K562 (cell line): ENCODE measurements at regions not wholly inside any gene's neighbourhood (a gene's known extent, or its start where the extent isn't known, plus 50 kb on each side); places are given as distances from the start of the nearest gene placed in this dataset.

Source experiments
- ATAC-seq: fragments of 200-7000 bp; cut with Tn5 transposase; 3 replicates; pipeline ENCODE4 v1.9.1; 2020; ENCODE audit warnings: moderate library complexity
- BruUV-seq: library from RNA; stranded (reverse); fragments of 400-500 nt; replicated peaks from 2 replicates; lab custom pipeline; 2021; lab: Mats Ljungman, UMichigan
- CTCF ChIA-PET: fragments of 300-600 bp; formaldehyde crosslinking; extraction: SDS; loops from one replicate; lab custom pipeline; 2021; ENCODE audit warnings: low intra/inter-chr PET ratio; lab: Yijun Ruan, JAX
- POLR2A ChIA-PET: fragments of 300-600, 350-650 bp; sonication (Branson Sonifier 250); formaldehyde crosslinking; extraction: SDS; loops from one replicate; lab custom pipeline; 2021; ENCODE audit warnings: antibody characterized with exemption, inconsistent platforms; lab: Yijun Ruan, JAX
- DNase-seq, 4 experiments: peaks; one replicate each; pipeline versions ENCODE4 v3.0.0 to v3.0.0-alpha.2; 2011 to 2018; ENCODE audit warnings: low spot score in 3 of 4, mixed read lengths in 3 of 4; ENCODE audit errors: extremely low read depth in 1 of 4
- FAIRE-seq: peaks from 2 replicates; lab custom pipeline; 2011; peaks lifted over from hg19 to GRCh38; lab: Jason Lieb, UNC
- H2AFZ ChIP-seq: 2 replicates; pipeline ENCODE4 v1.6.0; 2011; ENCODE audit warnings: low read depth, low read length, control low read depth, inconsistent platforms
- H3K27ac ChIP-seq: fragments of 200-600 bp; 3 replicates; pipeline ENCODE4 v1.8.0; 2011; ENCODE audit warnings: low read depth, mild to moderate bottlenecking, control low read depth, inconsistent platforms, low read length, moderate library complexity, mixed read lengths; ENCODE audit errors: extremely low read depth
- H3K27me3 ChIP-seq, 2 experiments: fragments of 300-600 bp in 1 of 2; 2 replicates in 1 of 2; 3 replicates in 1 of 2; pipeline versions ENCODE4 v1.6.0 to v1.8.0; 2011; ENCODE audit warnings: inconsistent platforms in 2 of 2, low read length in 2 of 2, mild to moderate bottlenecking in 1 of 2, mixed read lengths in 1 of 2, moderate library complexity in 1 of 2; ENCODE audit not compliant: control insufficient read depth in 2 of 2, insufficient read depth in 2 of 2
- H3K36me3 ChIP-seq: fragments of 300-600 bp; 3 replicates; pipeline ENCODE4 v1.8.0; 2011; ENCODE audit warnings: mild to moderate bottlenecking, low read length, inconsistent platforms; ENCODE audit not compliant: control insufficient read depth, insufficient read depth
- H3K4me1 ChIP-seq, 2 experiments: fragments of 200-600 bp in 1 of 2; replicated peaks in 1 of 2; 2 replicates in 1 of 2; 3 replicates in 1 of 2; pipeline versions ENCODE4 v1.5.1 to v1.8.0; 2011; ENCODE audit warnings: inconsistent platforms in 2 of 2, low read length in 2 of 2, mild to moderate bottlenecking in 1 of 2, mixed read lengths in 1 of 2, moderate library complexity in 1 of 2; ENCODE audit not compliant: control insufficient read depth in 2 of 2, insufficient read depth in 2 of 2
- H3K4me2 ChIP-seq: 2 replicates; pipeline ENCODE4 v1.6.1; 2011; ENCODE audit warnings: low read length, control low read depth, inconsistent platforms, mixed read lengths; ENCODE audit not compliant: insufficient read depth
- H3K4me3 ChIP-seq: fragments of 200-600 bp; sonication (generic), shearing (Covaris generic); 2 replicates; pipeline ENCODE4 v1.5.1; 2016; ENCODE audit warnings: control low read depth, inconsistent platforms
- H3K79me2 ChIP-seq: fragments of 200-600 bp; 3 replicates; pipeline ENCODE4 v1.8.0; 2011; ENCODE audit warnings: low read length, inconsistent platforms; ENCODE audit not compliant: control insufficient read depth, insufficient read depth
- H3K9ac ChIP-seq, 2 experiments: 2 replicates each; pipeline versions ENCODE4 v1.6.0 to v1.6.1; 2011; ENCODE audit warnings: low read depth in 2 of 2, low read length in 2 of 2, control low read depth in 1 of 2, inconsistent platforms in 1 of 2, mild to moderate bottlenecking in 1 of 2, mixed read lengths in 1 of 2; ENCODE audit not compliant: insufficient read depth in 1 of 2
- H3K9me1 ChIP-seq: one replicate; pipeline ENCODE4 v1.6.0; 2011; ENCODE audit warnings: inconsistent platforms, mild to moderate bottlenecking, low read length, moderate library complexity; ENCODE audit not compliant: control insufficient read depth, insufficient read depth
- H3K9me3 ChIP-seq: replicated peaks from 2 replicates; pipeline ENCODE4 v1.5.1; 2011; ENCODE audit warnings: low read depth, low read length, inconsistent platforms; ENCODE audit not compliant: control insufficient read depth, insufficient read depth
- H4K20me1 ChIP-seq: replicated peaks from 2 replicates; pipeline ENCODE4 v1.6.1; 2011; ENCODE audit warnings: low read length, inconsistent platforms, mixed read lengths; ENCODE audit not compliant: control insufficient read depth, insufficient read depth
- HEY1 ChIP-seq: fragments of 250-450 bp; sonication (Bioruptor Pico); IDR thresholded peaks from 2 replicates; pipeline ENCODE4 v1.5.0; 2020; ENCODE audit warnings: mild to moderate bottlenecking, moderate library complexity, borderline replicate concordance
- SOX6 ChIP-seq: fragments of 450-650 bp; IDR thresholded peaks from 2 replicates; pipeline ENCODE4 v1.6.1; 2014; ENCODE audit warnings: mild to moderate bottlenecking
- ZNF589 ChIP-seq: fragments of 200-800 bp; sonication (Bioruptor generic); IDR thresholded peaks from 2 replicates; pipeline ENCODE4 v1.6.1; 2016; ENCODE audit warnings: low read depth, missing genetic modification characterization, missing compliant biosample characterization
- ZNF639 ChIP-seq, 2 experiments: fragments of 200-800 bp in 1 of 2; sonication (Bioruptor generic) in 1 of 2; sonication (generic) in 1 of 2; formaldehyde crosslinking in 1 of 2; IDR thresholded peaks in 1 of 2; conservative IDR thresholded peaks in 1 of 2; 2 replicates each; pipeline versions ENCODE4 v1.5.0 to v1.6.1; 2016 to 2020; ENCODE audit warnings: missing compliant biosample characterization in 1 of 2, missing genetic modification characterization in 1 of 2, missing genetic modification reagents in 1 of 2
- WGBS: fragments of 100-300 bp; shearing (Covaris generic); methylation state at CpG from one replicate; pipeline ENCODE4 v1.1.6; 2016; ENCODE audit warnings: low coverage, mixed read lengths; ENCODE audit not compliant: insufficient coverage; ENCODE audit errors: missing lambda C conversion rate; 5-methylcytosine and 5-hydroxymethylcytosine counted together
- in situ Hi-C: fragments of 300-500 bp; cut with MboI; formaldehyde crosslinking; loops from 4 replicates; pipeline ENCODE4 v1.15.0; 2018; ENCODE audit warnings: inconsistent platforms, mixed read lengths
- intact Hi-C: fragments of 100-400 bp; cut with micrococcal nuclease; formaldehyde crosslinking; loops from 2 replicates; pipeline ENCODE4 v1.14.2; 2022

- intact Hi-C loops = no loop called here
- Histone ChIP-seq H3K9ac (no peak overlapping the region), H2AFZ (no peak overlapping the region), H3K27ac (no peak overlapping the region), H3K4me2 (no peak overlapping the region), H3K4me3 (no peak overlapping the region), H3K9me1 (no peaks in the 10 kb centered on the region), H3K36me3 (no peaks in the 10 kb centered on the region), H3K79me2 (no peaks in the 10 kb centered on the region), H4K20me1 (no peaks in the 10 kb centered on the region), H3K27me3 (no peaks in the 10 kb centered on the region), H3K4me1 (no peaks in the 10 kb centered on the region), H3K9me3 (no peaks in the 10 kb centered on the region; the same call in 1 of the 2 replicates)
- CTCF ChIA-PET = no interaction called here
- POLR2A ChIA-PET = no interaction called here
- WGBS = 0% methylated on average over 2 of the region's 2 CpGs
- no TSS peak for BruUV-seq
- TF ChIP-seq ZNF589 (CRISPR knock-in tag) (no peak), ZNF639 (CRISPR knock-in tag; conservative IDR thresholded peaks at IDR 0.05 in 1 of 2, IDR thresholded peaks at IDR 0.05 in 1 of 2) (no peak)
- no peak for FAIRE-seq
- in situ Hi-C loops = no loop called here
- ATAC-seq = no peak
- DNase-seq = no peak
These were observed 874.0 kb upstream of the AGA start for GRCh38 chr4:178316211-178316610.

- H3K4me2 ChIP-seq = no peak overlapping the region
- H4K20me1 ChIP-seq = no peaks in the 10 kb centered on the region
- no TSS peak for BruUV-seq
- H3K27me3 ChIP-seq = no peaks in the 10 kb centered on the region
- no peaks in the 10 kb centered on the region for H3K79me2 ChIP-seq
- no peak overlapping the region for H3K4me3 ChIP-seq
- in situ Hi-C loops (no loop called here), intact Hi-C loops (no loop called here)
- no peak overlapping the region for H2AFZ ChIP-seq
- DNase-seq (no peak), ATAC-seq (no peak), FAIRE-seq (no peak)
- no peaks in the 10 kb centered on the region for H3K36me3 ChIP-seq
- no peak overlapping the region for H3K27ac ChIP-seq
- no peaks in the 10 kb centered on the region for H3K4me1 ChIP-seq
- H3K9me1 ChIP-seq = no peaks in the 10 kb centered on the region
- 0% methylated on average over 1 of the region's 1 CpG for WGBS
- H3K9ac ChIP-seq = no peak overlapping the region
- ChIA-PET POLR2A (no interaction called here), CTCF (no interaction called here)
- no peaks in the 10 kb centered on the region; the same call in 1 of the 2 replicates for H3K9me3 ChIP-seq
- no peak for TF ChIP-seq HEY1
- no peak for TF ChIP-seq SOX6
These were observed 877.8 kb upstream of the AGA start for GRCh38 chr4:178320003-178320402.
